WTC11 (cell line): ENCODE measurements at regions not wholly inside any gene's neighbourhood (a gene's known extent, or its start where the extent isn't known, plus 50 kb on each side); places are given as distances from the start of the nearest gene placed in this dataset.
"Not testable (repeated sequence)": the region's sequence is repeated elsewhere in the genome, so short reads cannot be mapped to it uniquely, and the experiment has no call there.

Experiments
- FOXK1 ChIP-seq: sonication (generic); formaldehyde crosslinking; IDR thresholded peaks from 2 replicates; pipeline ENCODE4 v1.8.0; 2022; ENCODE audit warnings: mild to moderate bottlenecking, moderate library complexity, missing genetic modification reagents
- FOXP4 ChIP-seq: sonication (generic); formaldehyde crosslinking; IDR thresholded peaks from 2 replicates; pipeline ENCODE4 v1.8.0; 2022; ENCODE audit warnings: mild to moderate bottlenecking, missing genetic modification reagents
- TCF7 ChIP-seq: sonication (generic); formaldehyde crosslinking; IDR thresholded peaks from 2 replicates; pipeline ENCODE4 v1.8.0; 2022; ENCODE audit warnings: mild to moderate bottlenecking, low read depth, missing genetic modification reagents, moderate library complexity
- TEAD1 ChIP-seq: sonication (generic); formaldehyde crosslinking; IDR thresholded peaks from 2 replicates; pipeline ENCODE4 v1.8.0; 2022; ENCODE audit warnings: mild to moderate bottlenecking, missing genetic modification reagents
- TF ChIP-seq, protein P1 (sequence below): fragments of 200-600 bp; IDR thresholded peaks from 2 replicates; pipeline ENCODE4 v1.8.0; 2022; ENCODE audit warnings: antibody characterized with exemption
- TF ChIP-seq, protein P2 (sequence below): sonication (generic); formaldehyde crosslinking; IDR thresholded peaks from 2 replicates; pipeline ENCODE4 v1.8.0; 2022; ENCODE audit warnings: mild to moderate bottlenecking, missing genetic modification reagents
- TF ChIP-seq, protein P3 (sequence below): sonication (generic); formaldehyde crosslinking; conservative IDR thresholded peaks from 2 replicates; pipeline ENCODE4 v1.8.1; 2022; ENCODE audit warnings: mild to moderate bottlenecking, missing genetic modification reagents

DNA sequence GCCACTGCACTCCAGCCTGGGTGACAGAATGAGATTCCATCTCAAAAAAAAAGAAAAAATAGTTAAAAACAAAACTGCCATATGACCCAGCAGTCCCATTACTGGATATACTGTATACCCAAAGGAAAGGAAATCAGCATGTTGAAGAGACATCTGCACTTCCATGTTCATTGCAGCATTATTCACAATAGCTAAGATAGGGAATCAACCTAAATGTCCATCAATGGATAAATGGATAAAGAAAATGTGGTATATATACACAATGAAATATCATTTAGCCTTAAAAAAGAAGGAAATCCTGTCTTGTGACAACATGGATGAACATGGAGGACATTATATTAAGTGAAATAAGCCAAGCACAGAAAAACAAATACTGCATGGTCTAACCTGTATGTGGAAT is 160.7 kb downstream of the DUSP6 start:
- not testable (repeated sequence) for TF ChIP-seq TEAD1; FOXP4 (CRISPR knock-in tag); FOXK1 (CRISPR knock-in tag); TCF7 (CRISPR knock-in tag)
- TF ChIP-seq, protein P1, sequence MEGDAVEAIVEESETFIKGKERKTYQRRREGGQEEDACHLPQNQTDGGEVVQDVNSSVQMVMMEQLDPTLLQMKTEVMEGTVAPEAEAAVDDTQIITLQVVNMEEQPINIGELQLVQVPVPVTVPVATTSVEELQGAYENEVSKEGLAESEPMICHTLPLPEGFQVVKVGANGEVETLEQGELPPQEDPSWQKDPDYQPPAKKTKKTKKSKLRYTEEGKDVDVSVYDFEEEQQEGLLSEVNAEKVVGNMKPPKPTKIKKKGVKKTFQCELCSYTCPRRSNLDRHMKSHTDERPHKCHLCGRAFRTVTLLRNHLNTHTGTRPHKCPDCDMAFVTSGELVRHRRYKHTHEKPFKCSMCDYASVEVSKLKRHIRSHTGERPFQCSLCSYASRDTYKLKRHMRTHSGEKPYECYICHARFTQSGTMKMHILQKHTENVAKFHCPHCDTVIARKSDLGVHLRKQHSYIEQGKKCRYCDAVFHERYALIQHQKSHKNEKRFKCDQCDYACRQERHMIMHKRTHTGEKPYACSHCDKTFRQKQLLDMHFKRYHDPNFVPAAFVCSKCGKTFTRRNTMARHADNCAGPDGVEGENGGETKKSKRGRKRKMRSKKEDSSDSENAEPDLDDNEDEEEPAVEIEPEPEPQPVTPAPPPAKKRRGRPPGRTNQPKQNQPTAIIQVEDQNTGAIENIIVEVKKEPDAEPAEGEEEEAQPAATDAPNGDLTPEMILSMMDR: not testable (repeated sequence)
- TF ChIP-seq, protein P2, sequence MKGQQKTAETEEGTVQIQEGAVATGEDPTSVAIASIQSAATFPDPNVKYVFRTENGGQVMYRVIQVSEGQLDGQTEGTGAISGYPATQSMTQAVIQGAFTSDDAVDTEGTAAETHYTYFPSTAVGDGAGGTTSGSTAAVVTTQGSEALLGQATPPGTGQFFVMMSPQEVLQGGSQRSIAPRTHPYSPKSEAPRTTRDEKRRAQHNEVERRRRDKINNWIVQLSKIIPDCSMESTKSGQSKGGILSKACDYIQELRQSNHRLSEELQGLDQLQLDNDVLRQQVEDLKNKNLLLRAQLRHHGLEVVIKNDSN (CRISPR knock-in tag): not testable (repeated sequence)
- TF ChIP-seq, protein P3, sequence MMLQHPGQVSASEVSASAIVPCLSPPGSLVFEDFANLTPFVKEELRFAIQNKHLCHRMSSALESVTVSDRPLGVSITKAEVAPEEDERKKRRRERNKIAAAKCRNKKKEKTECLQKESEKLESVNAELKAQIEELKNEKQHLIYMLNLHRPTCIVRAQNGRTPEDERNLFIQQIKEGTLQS (CRISPR knock-in tag): not testable (repeated sequence)
